ENCODE measurements at regions not wholly inside any gene's neighbourhood (a gene's known extent, or its start where the extent isn't known, plus 50 kb on each side); places are given as distances from the start of the nearest gene placed in this dataset.
"Not testable (repeated sequence)": the region's sequence is repeated elsewhere in the genome, so short reads cannot be mapped to it uniquely, and the experiment has no call there.

DNA sequence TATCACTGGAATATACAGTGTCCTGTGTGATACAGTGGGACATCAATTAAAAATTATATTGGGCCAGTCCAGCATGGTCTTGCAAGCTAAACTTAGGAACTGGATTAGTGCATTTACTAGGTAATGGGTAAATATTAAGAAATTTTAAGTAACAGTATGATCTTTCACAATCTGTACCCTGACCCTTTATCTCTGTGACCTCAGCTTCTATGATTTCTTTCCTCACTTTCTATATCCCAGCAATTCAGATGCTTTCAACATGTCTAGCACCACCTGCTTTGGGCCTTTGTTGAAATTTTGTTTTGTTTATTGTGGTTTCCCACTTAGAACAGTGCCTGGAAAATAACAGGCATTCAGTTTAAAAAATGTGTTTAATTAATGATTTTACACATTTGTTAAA lies 2295.4 kb downstream of the ARAP2 start:
- Histone ChIP-seq H3K36me3 (no peaks in the 10 kb centered on the region), H3K27me3 (no peaks in the 10 kb centered on the region), H3K9me3 (no peaks in the 10 kb centered on the region), H3K4me3 (no peak overlapping the region), H3K27ac (no peak overlapping the region), H3K4me1 (no peaks in the 10 kb centered on the region)
- TF ChIP-seq POLR2A (IDR thresholded peaks at IDR 0.05) (no peak), POLR2AphosphoS5 (IDR thresholded peaks at IDR 0.05) (no peak)
- TF ChIP-seq, protein P1, sequence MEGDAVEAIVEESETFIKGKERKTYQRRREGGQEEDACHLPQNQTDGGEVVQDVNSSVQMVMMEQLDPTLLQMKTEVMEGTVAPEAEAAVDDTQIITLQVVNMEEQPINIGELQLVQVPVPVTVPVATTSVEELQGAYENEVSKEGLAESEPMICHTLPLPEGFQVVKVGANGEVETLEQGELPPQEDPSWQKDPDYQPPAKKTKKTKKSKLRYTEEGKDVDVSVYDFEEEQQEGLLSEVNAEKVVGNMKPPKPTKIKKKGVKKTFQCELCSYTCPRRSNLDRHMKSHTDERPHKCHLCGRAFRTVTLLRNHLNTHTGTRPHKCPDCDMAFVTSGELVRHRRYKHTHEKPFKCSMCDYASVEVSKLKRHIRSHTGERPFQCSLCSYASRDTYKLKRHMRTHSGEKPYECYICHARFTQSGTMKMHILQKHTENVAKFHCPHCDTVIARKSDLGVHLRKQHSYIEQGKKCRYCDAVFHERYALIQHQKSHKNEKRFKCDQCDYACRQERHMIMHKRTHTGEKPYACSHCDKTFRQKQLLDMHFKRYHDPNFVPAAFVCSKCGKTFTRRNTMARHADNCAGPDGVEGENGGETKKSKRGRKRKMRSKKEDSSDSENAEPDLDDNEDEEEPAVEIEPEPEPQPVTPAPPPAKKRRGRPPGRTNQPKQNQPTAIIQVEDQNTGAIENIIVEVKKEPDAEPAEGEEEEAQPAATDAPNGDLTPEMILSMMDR (IDR thresholded peaks at IDR 0.05), result no peak
- intact Hi-C loops (cut with DNase I; ENCODE audit: low total_unique reads), result no loop called here
- DNase-seq (ENCODE audit: low spot score in 2 of 2), result no peak

DNA sequence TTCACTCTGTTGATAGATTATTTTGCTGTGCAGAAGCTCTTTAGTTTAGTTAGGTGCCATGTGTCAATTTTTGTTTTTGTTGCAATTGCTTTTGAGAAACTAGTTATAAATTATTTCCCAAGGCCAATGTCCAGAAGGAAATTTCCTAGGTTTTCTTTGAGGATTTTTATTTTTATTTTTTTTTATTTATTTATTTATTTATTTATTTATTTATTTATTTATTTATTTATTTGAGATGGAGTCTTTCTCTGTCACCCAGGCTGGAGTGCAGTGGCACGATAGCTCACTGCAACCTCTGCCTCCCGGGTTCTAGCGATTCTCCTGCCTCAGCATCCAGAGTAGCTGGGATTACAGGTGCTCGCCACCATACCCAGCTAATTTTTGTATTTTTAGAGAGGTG lies 2290.5 kb downstream of the ARAP2 start:
- H3K27me3 ChIP-seq; H3K4me1 ChIP-seq; H3K9me3 ChIP-seq; H3K4me3 ChIP-seq; DNase-seq (ENCODE audit: low spot score in 2 of 2); intact Hi-C loops (cut with DNase I; ENCODE audit: low total_unique reads); H3K36me3 ChIP-seq; H3K27ac ChIP-seq: not testable (repeated sequence)

DNA sequence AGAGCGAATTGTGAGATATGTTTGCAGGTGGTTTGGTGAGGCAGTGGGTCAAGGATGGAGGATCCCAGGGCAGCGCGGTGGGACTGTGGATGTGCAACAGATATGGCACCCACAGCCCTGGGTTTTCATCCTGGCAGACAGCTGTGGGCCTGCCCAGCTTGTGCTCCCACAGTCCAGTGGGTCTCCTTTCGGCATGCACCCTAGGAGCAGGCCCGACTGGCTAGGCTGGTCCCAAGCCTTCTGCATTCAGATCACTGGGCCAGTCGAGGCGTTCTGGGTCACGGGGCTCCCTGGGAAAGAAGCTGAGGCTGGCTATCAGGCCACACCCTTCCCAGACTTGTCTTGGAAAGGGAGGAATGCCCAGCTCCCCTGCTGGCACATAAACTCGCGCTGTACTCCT lies 2289.6 kb downstream of the ARAP2 start:
- no peak for DNase-seq (ENCODE audit: low spot score in 2 of 2)
- no peak for TF ChIP-seq POLR2AphosphoS5 (IDR thresholded peaks at IDR 0.05)
- TF ChIP-seq, protein P1 (IDR thresholded peaks at IDR 0.05), result no peak
- TF ChIP-seq POLR2A (IDR thresholded peaks at IDR 0.05), result no peak
- Histone ChIP-seq H3K4me1 (no peaks in the 10 kb centered on the region), H3K9me3 (peaks cover 0 to 6% of the 10 kb centered on the region in 2 donors), H3K4me3 (no peak overlapping the region), H3K27me3 (no peaks in the 10 kb centered on the region), H3K36me3 (no peaks in the 10 kb centered on the region), H3K27ac (no peak overlapping the region)
- intact Hi-C loops (cut with DNase I; ENCODE audit: low total_unique reads), result no loop called here

DNA sequence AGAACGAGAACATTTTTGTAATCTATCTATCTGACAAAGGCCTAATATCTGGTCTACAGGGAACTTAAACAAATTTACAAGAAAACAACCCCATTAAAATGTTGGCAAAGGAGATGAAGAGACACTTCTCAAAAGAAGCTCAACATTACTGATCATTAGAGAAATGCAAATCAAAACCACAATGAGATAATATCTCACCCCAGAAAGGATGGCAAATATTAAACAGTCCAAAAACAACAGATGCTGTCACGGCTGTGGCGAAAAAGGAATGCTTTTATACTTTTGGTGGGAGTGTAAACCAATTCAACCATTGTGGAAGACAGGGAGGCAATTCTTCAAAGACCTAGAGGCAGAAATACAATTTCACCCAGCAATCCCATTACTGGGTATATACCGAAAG lies 2284.8 kb downstream of the ARAP2 start:
- no peak overlapping the region for H3K4me3 ChIP-seq
- no peaks in the 10 kb centered on the region for H3K27me3 ChIP-seq
- TF ChIP-seq POLR2A (IDR thresholded peaks at IDR 0.05), result no peak
- TF ChIP-seq, protein P1 (IDR thresholded peaks at IDR 0.05), result no peak
- TF ChIP-seq POLR2AphosphoS5 (IDR thresholded peaks at IDR 0.05), result no peak
- no peak overlapping the region for H3K27ac ChIP-seq
- DNase-seq (ENCODE audit: low spot score in 2 of 2), result no peak
- H3K9me3 ChIP-seq, result peaks cover 0 to 6% of the 10 kb centered on the region in 2 donors
- no peaks in the 10 kb centered on the region for H3K4me1 ChIP-seq
- H3K36me3 ChIP-seq, result no peaks in the 10 kb centered on the region
- intact Hi-C loops (cut with DNase I; ENCODE audit: low total_unique reads), result no loop called here

DNA sequence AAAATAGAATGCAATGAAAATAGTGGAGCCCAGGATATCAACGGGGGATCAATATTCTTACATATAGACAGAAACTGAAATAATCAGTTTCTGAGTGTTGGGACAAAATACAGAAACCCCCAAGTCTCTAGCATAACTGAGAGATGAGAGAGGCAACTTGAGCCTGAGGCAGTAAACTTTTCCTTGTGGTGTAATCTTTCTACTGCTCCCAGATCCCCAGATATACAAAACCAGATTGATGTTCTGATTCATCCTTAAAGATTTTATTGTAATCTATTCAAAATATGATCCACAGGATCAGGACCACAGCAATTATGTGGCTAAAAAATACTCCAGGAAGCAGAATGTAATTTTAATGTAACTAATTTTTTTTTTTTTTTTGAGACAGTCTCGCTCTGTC lies 2282.6 kb downstream of the ARAP2 start:
- DNase-seq (ENCODE audit: low spot score in 2 of 2), result no peak
- H3K4me1 ChIP-seq, result no peaks in the 10 kb centered on the region
- no peak overlapping the region for H3K4me3 ChIP-seq
- TF ChIP-seq POLR2AphosphoS5 (IDR thresholded peaks at IDR 0.05) (no peak), POLR2A (IDR thresholded peaks at IDR 0.05) (no peak)
- TF ChIP-seq, protein P1 (IDR thresholded peaks at IDR 0.05), result no peak
- no peaks in the 10 kb centered on the region for H3K36me3 ChIP-seq
- intact Hi-C loops (cut with DNase I; ENCODE audit: low total_unique reads), result no loop called here
- no peaks in the 10 kb centered on the region for H3K9me3 ChIP-seq
- H3K27me3 ChIP-seq, result no peaks in the 10 kb centered on the region
- H3K27ac ChIP-seq, result no peak overlapping the region

DNA sequence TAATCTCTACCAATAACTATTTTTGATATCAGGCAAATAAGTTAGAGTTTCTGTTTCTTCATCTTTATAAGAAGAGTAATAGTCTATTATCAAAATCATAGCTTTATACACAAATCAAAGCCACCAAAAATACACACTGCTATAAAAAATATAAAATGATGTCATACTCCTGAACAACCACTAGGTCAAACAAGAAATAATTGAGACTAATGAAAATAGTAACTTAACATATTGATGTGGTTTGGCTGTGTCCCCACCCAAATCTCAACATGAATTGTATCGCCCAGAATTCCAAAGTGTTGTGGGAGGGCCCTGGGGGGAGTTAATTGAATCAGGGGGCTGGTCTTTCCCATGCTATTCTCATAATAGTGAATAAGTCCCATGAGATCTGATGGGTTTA lies 2277.5 kb downstream of the ARAP2 start:
- Histone ChIP-seq H3K4me3 (no peak overlapping the region), H3K4me1 (no peaks in the 10 kb centered on the region), H3K9me3 (peaks cover 0 to 19% of the 10 kb centered on the region in 2 donors), H3K27me3 (no peaks in the 10 kb centered on the region), H3K36me3 (no peaks in the 10 kb centered on the region), H3K27ac (no peak overlapping the region)
- TF ChIP-seq, protein P1 (IDR thresholded peaks at IDR 0.05), result no peak
- TF ChIP-seq POLR2AphosphoS5 (IDR thresholded peaks at IDR 0.05), result no peak
- no peak for TF ChIP-seq POLR2A (IDR thresholded peaks at IDR 0.05)
- intact Hi-C loops (cut with DNase I; ENCODE audit: low total_unique reads), result no loop called here
- DNase-seq (ENCODE audit: low spot score in 2 of 2), result no peak
